GM19043 (cell line): ENCODE measurements at regions not wholly inside any gene's neighbourhood (a gene's known extent, or its start where the extent isn't known, plus 50 kb on each side); places are given as distances from the start of the nearest gene placed in this dataset.

ENCODE experiments used
- ATAC-seq: cut with Tn5 transposase; IDR thresholded peaks from one replicate; pipeline ENCODE4 v1.9.1; 2021; ENCODE audit warnings: low read depth; ENCODE audit not compliant: unreplicated experiment

- ATAC-seq = no peak
These were observed 396.7 kb upstream of the MMADHC start for GRCh38 chr2:149984311-149984710.

- ATAC-seq = no peak
These were observed 384.5 kb upstream of the MMADHC start for GRCh38 chr2:149972066-149972465.

GRCh38 chr2:149954981-149955600 lies 367.5 kb upstream of the MMADHC start:
- no peak for ATAC-seq

GRCh38 chr2:149953627-149954026 lies 366.1 kb upstream of the MMADHC start:
- no peak for ATAC-seq

- no peak for ATAC-seq
These were observed 343.9 kb upstream of the MMADHC start for GRCh38 chr2:149931486-149931885.

GRCh38 chr2:149928011-149928410 lies 340.4 kb upstream of the MMADHC start:
- no peak for ATAC-seq

GRCh38 chr2:149926149-149926548 lies 338.6 kb upstream of the MMADHC start:
- ATAC-seq = no peak

GRCh38 chr2:149924549-149925213 lies 337.1 kb upstream of the MMADHC start:
- no peak for ATAC-seq

- ATAC-seq = no peak
These were observed 336.5 kb upstream of the MMADHC start for GRCh38 chr2:149924028-149924427.

GRCh38 chr2:149921911-149922616 lies 334.5 kb upstream of the MMADHC start:
- no peak for ATAC-seq

GRCh38 chr2:149920389-149920788 lies 332.8 kb upstream of the MMADHC start:
- no peak for ATAC-seq

GRCh38 chr2:149915151-149915550 lies 327.6 kb upstream of the MMADHC start:
- no peak for ATAC-seq

- no peak for ATAC-seq
These were observed 321.4 kb upstream of the MMADHC start for GRCh38 chr2:149908726-149909683.

- ATAC-seq = no peak
These were observed 319.3 kb upstream of the MMADHC start for GRCh38 chr2:149906886-149907285.

- ATAC-seq = no peak
These were observed 317.0 kb upstream of the MMADHC start for GRCh38 chr2:149904352-149905175.

- ATAC-seq = no peak
These were observed 316.1 kb upstream of the MMADHC start for GRCh38 chr2:149903626-149904025.

GRCh38 chr2:149902081-149902480 lies 314.5 kb upstream of the MMADHC start:
- no peak for ATAC-seq

GRCh38 chr2:149901231-149901859 lies 313.8 kb upstream of the MMADHC start:
- no peak for ATAC-seq

GRCh38 chr2:149899390-149899789 lies 311.8 kb upstream of the MMADHC start:
- no peak for ATAC-seq
